Ovary (tissue), 3 donors: ENCODE measurements at regions not wholly inside any gene's neighbourhood (a gene's known extent, or its start where the extent isn't known, plus 50 kb on each side); places are given as distances from the start of the nearest gene placed in this dataset.

Source experiments
- EP300 ChIP-seq: sonication (generic); formaldehyde crosslinking; IDR thresholded peaks from one replicate; pipeline ENCODE4 v1.6.1; 2017; ENCODE audit warnings: antibody characterized with exemption
- POLR2A ChIP-seq: fragments of 450-650 bp; IDR thresholded peaks from one replicate; pipeline ENCODE4 v1.6.1; 2017; ENCODE audit warnings: antibody characterized with exemption, mild to moderate bottlenecking, moderate library complexity
- TF ChIP-seq, protein P1 (sequence below), 3 donors: fragments of 450-650 bp in 2 of 3; fragments of 200-600 bp in 1 of 3; IDR thresholded peaks; one replicate each; pipeline versions ENCODE4 v1.5.1 to v1.8.0; 2016 to 2022; ENCODE audit warnings: antibody characterized with exemption in 3 of 3, mild to moderate bottlenecking in 1 of 3
- donor health status: DM: no; HTN: no; CAD: no.

DNA sequence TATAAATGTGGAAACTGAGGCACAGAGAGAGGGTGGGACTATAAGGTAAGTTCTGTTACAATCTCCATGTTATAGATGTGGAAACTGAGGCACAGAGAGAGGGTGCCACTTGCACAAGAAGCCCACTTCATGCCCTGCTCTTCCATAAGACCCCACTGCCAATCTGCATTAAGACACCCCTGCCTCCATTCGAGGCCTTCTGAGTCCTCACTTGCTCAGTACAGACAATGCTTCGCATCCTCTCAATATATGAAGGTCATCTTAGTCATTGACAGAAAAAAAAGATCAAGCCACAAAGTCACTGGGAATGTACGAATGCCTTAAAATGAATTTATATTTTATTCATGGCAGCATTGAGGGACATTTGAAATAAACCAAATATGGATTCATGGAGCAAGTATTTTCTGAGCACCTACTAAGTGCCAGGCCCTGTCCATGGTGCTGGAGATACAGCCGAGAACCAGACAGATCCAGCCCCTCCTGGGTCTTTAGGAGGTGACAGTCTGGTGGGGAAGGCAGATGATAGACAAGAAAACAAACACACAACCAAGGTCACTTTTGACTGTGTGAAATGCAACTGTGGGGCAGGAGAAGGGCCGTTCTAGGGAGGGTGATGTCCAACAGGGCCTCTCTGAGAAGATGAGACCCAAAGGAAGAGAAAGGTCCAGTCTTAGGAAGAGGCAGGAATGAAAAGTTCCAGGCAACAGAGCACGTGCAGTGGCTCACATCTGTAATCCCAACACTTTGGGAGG lies 92.5 kb upstream of the PTPN1 start:
- TF ChIP-seq POLR2A: no peak
- TF ChIP-seq, protein P1, sequence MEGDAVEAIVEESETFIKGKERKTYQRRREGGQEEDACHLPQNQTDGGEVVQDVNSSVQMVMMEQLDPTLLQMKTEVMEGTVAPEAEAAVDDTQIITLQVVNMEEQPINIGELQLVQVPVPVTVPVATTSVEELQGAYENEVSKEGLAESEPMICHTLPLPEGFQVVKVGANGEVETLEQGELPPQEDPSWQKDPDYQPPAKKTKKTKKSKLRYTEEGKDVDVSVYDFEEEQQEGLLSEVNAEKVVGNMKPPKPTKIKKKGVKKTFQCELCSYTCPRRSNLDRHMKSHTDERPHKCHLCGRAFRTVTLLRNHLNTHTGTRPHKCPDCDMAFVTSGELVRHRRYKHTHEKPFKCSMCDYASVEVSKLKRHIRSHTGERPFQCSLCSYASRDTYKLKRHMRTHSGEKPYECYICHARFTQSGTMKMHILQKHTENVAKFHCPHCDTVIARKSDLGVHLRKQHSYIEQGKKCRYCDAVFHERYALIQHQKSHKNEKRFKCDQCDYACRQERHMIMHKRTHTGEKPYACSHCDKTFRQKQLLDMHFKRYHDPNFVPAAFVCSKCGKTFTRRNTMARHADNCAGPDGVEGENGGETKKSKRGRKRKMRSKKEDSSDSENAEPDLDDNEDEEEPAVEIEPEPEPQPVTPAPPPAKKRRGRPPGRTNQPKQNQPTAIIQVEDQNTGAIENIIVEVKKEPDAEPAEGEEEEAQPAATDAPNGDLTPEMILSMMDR (IDR thresholded peaks at IDR 0.05): no peak
- no peak for TF ChIP-seq EP300
